ENCODE measurements at regions not wholly inside any gene's neighbourhood (a gene's known extent, or its start where the extent isn't known, plus 50 kb on each side); places are given as distances from the start of the nearest gene placed in this dataset.

GRCh38 chr11:94671553-94672366 is 96.4 kb upstream of the AMOTL1 start:
- intact Hi-C loops (cut with micrococcal nuclease) = no loop called here
- DNase-seq (no peak), ATAC-seq (no peak)

DNA sequence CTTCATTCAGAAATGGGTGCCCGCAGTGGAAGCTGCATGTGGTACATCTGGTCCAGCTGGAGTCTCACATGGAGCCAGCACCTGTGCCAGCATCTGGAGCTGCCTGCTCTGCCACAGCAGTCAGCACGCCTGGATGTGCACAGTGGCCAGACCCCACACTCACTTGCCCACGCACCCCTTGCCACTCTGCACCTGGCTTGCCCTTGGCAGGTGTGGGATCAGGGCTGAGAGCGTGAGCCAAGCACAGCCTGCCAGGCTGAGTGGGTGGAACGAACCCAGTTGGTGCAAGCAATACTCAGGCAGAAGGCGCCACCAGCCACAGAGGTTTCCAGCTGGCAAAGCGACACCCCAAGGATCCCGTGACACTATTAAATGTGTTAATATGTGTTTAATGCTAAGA is 95.5 kb upstream of the AMOTL1 start:
- ATAC-seq (no peak), DNase-seq (no peak)
- intact Hi-C loops (cut with micrococcal nuclease) = no loop called here

DNA sequence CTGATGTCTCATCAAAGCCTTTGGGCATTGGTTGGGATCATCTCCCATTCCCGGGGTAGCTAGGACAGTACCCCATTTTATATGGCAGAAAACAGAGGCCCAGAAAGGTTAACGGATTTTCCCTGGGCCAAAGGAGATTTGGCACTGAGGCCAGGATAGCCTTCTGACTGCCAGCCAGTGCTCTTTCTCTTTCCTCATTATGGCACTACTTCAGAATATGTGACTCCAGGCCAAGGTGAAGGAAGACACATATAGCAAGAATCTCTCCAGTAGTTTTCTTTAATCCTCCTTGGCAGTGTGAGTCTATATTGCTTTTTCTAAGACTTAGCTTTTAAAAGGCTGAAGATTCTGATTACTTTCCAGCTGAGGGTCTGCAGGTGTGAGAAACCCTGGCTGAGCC is 94.8 kb upstream of the AMOTL1 start:
- ATAC-seq (no peak), DNase-seq (no peak)
- intact Hi-C loops (cut with micrococcal nuclease) = no loop called here

DNA sequence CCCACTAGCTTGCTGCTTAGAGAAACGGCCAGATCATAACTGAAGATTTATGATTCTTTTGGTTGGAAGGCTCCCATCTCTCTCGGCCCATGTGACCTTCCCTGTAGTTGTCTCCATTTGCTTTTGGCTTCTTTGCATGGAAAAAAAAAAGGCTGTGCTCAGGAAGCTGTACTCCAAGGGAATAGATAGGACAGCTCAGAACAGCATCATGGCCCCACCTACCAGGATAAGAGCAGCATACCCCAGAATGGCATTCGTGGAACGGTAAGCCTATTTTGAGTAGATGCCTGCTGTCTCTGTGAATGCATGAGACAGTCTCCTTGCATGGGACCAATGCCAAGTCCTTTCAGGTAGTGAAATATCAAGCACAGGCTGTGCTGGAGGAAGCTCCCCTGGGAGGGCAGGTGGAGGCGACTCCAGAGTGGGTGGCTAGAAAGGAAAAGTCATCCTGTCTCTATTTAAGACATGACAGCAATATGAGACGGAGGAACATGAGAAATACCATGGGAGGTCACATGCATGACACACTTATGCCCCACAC is 94.1 kb upstream of the AMOTL1 start:
- DNase-seq (no peak), ATAC-seq (peak; percentile 85)
- intact Hi-C loops (cut with micrococcal nuclease) = no loop called here

DNA sequence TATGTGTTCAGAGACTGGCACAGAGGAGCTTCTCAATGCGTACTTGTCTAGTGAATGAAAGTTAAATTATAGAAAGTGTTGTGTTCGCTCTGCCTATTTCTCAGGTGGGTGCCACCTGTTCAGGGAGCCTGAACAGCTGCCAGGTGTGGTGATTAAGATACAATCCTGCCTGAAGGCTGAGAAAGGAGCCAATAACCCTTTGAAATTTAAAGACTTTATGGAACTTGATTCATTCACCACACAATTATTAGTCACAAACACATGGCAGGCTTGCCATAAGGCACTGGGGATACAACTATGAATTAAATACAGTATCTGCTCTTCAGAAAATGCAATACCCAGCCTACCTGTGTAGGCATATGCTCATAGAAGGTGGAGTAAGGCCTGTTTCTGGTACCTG is 92.9 kb upstream of the AMOTL1 start:
- ATAC-seq (no peak), DNase-seq (no peak)
- intact Hi-C loops (cut with micrococcal nuclease) = no loop called here

- intact Hi-C loops (cut with micrococcal nuclease) = no loop called here
- ATAC-seq (no peak), DNase-seq (no peak)
Measured at GRCh38 chr11:94675813-94676212, 92.3 kb upstream of the AMOTL1 start.

DNA sequence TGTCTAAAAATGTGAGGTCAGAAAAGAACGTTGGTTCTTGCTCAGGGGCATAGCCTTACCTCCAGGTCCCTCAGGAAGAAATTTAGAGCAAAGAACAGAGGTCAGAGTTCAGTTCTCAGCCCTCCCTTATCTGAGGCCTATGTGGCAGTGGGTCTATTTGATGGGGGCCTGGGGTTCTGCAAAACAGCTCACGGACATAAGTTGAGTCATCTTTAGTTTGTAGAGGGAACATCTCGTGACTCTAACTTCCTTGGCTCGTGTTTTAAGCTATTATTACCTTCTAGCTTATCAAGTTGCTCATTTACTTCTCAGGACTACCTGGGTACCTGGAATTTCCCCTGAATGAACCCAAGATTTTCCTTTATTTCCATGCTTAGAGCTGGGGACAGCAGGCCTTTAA is 91.3 kb upstream of the AMOTL1 start:
- intact Hi-C loops (cut with micrococcal nuclease) = no loop called here
- no peak for DNase-seq
- no peak for ATAC-seq

DNA sequence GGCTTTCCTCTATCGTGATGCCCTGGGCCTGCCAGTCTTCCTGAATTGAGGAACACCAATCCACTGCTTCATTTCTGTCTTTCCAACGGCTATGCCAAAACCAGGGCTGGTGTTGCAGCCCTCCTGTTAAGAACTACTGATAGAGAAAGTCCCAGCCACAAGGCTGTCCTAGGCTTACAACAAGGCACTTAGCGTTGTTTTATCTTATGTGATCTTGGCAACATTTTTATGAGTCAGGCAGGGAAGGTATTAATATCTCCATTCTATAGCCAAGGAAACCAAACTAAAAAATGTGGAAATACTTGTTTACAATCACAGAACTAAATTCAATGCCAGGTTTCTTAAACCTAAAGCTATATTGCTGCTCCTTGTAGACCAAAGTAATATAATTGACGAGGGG is 89.9 kb upstream of the AMOTL1 start:
- intact Hi-C loops (cut with micrococcal nuclease) = no loop called here
- ATAC-seq (no peak), DNase-seq (no peak)

DNA sequence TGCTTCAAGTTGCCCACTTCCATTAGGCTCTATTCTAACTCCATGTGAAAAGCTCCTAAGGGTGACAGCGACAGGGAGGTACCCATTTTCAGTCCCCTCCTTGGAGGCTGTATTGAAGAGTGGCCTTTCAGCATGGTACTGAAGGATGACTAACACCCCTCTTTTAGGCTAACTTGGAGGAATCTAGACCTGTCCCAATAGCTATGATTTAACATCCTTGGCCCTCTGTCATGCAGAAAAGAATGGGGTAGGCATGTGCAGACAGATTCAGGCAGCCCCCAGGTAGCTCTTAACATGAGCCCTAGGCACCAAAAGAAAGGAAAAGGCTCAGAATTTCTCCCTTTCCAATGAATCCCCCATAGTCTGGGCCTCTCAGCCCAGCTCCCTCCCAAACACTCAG is 89.3 kb upstream of the AMOTL1 start:
- ATAC-seq (no peak), DNase-seq (no peak)
- intact Hi-C loops (cut with micrococcal nuclease) = no loop called here

DNA sequence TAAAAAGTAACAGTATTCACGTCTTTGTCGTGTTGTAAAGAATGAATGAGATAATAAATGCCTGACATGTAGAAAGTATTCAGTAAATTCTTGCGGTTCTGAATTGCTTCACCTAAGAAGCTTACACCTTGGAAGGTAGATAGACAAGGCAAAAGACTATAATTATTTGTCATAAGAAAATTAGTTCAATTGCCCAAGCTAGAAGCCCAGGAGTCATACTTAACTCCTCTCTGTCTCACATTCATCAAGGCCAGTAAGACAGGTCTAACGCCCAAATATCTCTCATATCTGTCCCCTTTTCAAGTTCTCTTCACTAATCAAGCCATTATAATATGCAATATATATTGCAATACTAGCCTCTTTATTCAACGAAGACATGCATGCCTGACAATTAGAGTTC is 87.7 kb upstream of the AMOTL1 start:
- no peak for ATAC-seq
- intact Hi-C loops (cut with micrococcal nuclease) = no loop called here
- no peak for DNase-seq

- intact Hi-C loops (cut with micrococcal nuclease) = no loop called here
- ATAC-seq = no peak
- no peak for DNase-seq
Measured at GRCh38 chr11:94681140-94681539, 87.0 kb upstream of the AMOTL1 start.

DNA sequence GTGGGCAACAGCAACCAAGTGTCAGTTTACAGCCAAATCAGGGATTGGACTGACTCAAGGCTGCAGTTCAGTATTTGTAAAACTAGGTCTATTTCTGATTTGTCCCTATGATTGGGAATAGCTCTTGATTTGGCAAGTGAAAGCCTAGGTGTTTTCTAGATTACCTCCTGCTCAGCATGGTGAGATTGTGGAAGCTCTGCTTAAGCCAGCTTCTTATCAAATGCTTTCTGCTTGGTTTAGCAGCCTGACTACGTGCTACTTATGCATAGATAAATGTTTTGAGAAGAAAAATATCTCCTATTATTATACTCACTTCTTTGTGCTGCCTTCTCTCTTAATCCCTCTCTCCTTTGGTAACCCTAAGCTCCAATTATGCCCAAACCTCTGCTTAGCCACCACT is 86.3 kb upstream of the AMOTL1 start:
- intact Hi-C loops (cut with micrococcal nuclease) = no loop called here
- ATAC-seq (no peak), DNase-seq (no peak)

GRCh38 chr11:94694309-94695060 is 73.7 kb upstream of the AMOTL1 start:
- peak; percentile 30 for DNase-seq

DNA sequence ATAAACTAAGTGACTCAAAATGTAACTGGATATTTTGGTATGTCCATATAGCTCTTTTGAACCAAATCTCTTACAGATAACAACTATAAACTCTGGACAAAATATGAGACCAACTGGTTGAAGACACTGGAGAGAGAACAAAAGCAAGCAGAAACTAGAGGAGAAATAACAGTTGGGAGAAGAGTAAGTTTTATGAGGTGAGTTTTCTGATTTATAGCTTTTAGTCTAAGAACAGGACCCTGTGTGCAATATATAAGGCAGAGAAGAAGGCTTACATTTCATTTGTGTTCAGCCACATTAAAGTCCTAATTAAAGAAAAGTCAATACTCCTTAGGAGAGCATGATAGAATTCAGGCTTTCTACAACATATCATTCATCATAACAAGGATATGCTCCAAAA is 71.0 kb upstream of the AMOTL1 start:
- intact Hi-C loops (cut with micrococcal nuclease) = no loop called here
- DNase-seq (no peak), ATAC-seq (no peak)

More at GRCh38 chr11:94694309-94695060, 73.7 kb upstream of the AMOTL1 start:
- intact Hi-C loops (cut with micrococcal nuclease) = no loop called here
- ATAC-seq = peak; percentile 98

DNA sequence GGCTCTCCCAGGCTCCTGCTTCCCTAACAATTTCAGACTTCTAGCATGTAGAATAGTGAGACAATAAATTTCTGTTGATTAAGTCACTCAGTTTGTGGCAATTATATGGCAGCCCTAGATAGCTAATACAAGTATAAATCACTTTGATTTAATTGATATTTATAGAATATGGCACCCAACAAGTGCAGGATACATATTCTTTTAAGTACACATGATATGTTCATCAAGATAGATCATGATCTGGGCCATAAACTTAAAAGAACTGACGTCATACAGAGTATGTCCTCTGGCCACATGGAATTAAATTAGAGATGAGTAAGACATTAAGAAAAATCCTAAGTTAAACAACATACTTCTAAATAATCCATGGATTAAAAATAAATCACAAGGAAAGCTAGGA is 67.5 kb upstream of the AMOTL1 start:
- DNase-seq = no peak
- no peak for ATAC-seq
- intact Hi-C loops (cut with micrococcal nuclease) = no loop called here

GRCh38 chr11:94702481-94702880 is 65.7 kb upstream of the AMOTL1 start:
- ATAC-seq (no peak), DNase-seq (no peak)
- intact Hi-C loops (cut with micrococcal nuclease) = no loop called here

DNA sequence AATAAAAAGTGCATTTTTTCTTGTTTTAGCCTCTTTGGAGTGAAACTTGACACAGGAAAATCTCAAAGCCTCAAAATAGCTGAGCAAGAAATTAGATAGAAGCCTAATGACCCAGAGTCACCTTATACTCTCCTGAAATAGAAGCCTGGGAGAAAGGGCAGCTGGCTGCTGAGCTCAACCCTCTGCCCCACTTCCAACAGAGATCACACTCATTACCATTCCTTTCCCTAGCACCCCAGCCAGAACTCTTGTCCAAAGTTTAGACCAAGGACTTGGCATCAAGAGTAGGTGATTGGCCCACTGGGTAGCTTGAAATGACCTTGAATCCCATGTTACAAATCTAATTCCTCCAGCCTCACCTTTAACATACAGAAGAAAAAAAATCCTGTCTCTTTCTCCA is 62.7 kb upstream of the AMOTL1 start:
- ATAC-seq = peak; percentile 93
- intact Hi-C loops (cut with micrococcal nuclease) = no loop called here

DNA sequence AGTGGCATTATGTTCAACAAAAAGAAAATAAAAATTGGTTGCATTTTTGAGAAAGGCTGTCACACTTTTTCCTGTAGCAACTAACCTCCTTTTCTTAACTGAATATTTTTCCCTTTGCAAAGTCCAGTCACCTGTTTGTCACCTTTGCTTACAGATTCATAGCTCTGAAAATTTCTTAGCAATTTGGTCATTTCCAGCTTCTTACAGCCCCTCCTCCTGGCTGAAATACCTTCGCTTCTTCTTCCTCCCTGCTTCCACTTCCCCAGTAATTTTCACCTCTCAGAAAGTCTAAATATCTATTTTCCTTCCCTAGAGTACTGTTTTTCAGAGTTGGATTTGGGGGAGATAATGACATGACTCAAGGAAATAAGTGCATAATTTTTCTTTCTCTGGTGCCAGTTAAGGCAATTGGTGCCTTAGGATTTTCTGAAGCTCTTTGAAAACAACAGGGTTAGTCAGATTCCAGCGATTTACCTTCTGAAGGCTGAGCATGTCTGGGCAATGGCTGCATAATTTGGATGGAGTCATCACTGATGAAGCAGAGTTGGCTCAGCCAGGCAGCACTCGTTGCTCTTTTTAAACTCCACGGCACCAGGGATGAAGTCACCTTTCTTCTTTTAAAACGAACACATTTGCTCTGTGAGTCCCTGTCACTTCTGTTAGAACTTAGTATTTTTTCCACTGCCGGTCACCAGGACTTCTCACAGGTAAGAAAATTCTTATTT is 62.1 kb upstream of the AMOTL1 start:
- DNase-seq = peak; percentile 33
- intact Hi-C loops (cut with micrococcal nuclease) = no loop called here
- peak; percentile 91 for ATAC-seq

More for the DNA sequence above, 62.7 kb upstream of the AMOTL1 start:
- DNase-seq = peak; percentile 35

DNA sequence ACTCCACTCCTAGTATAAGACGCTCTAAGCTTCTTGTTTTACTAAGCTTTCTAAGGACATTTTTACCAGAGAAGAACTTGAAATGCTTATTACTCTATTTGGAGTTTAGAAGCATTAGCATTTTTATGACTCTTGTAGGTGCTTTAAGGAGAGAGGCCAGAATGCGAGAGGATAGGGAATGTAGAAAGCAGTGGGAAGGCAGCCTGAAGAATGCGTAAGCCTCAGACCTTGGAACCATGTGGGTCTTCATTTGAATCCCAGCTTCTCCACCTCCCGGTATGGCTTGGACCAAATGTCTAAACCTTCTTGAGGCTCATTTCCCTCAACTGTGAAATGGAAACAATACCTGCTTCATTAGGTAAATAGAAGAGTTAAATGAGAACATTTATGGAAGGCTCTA is 60.0 kb upstream of the AMOTL1 start:
- no peak for DNase-seq
- intact Hi-C loops (cut with micrococcal nuclease) = no loop called here
- ATAC-seq = no peak

DNA sequence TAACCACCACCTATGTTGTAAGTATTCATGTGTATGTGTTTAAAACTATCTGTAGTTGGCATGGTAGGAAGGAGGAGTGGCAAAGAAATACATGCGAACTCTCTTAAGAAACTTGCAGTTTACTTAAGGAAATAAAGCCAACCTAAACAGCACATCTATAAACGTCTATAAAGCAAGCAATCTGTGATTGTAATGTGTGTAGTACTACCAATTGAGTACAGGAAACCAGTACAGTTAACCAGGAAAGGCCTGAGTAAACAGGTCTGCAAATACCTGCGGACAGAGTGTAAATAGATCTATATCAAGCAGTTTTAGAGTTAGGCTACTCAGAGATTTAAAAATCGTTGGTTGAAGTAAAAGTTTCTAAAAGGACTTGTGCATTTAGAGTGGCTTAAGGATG is 59.5 kb upstream of the AMOTL1 start:
- no peak for DNase-seq
- intact Hi-C loops (cut with micrococcal nuclease) = no loop called here

More for the DNA sequence above, 59.5 kb upstream of the AMOTL1 start:
- ATAC-seq = no peak
